WERI-Rb-1 (cell line): ENCODE measurements at regions not wholly inside any gene's neighbourhood (a gene's known extent, or its start where the extent isn't known, plus 50 kb on each side); places are given as distances from the start of the nearest gene placed in this dataset.

Experiments
- DNase-seq: peaks from one replicate; pipeline ENCODE4 v3.0.0-alpha.2; 2020
- H3K27ac ChIP-seq: fragments of 250-450 bp; sonication (Bioruptor Pico); 2 replicates; pipeline ENCODE4 v1.5.1; 2020; ENCODE audit warnings: mild to moderate bottlenecking, moderate library complexity
- H3K27me3 ChIP-seq: fragments of 250-450 bp; sonication (Bioruptor Pico); 2 replicates; pipeline ENCODE4 v1.5.1; 2021; ENCODE audit warnings: mild to moderate bottlenecking, low read depth, moderate library complexity; ENCODE audit not compliant: insufficient read depth, severe bottlenecking
- H3K36me3 ChIP-seq: fragments of 250-450 bp; sonication (Bioruptor Pico); 2 replicates; pipeline ENCODE4 v1.5.1; 2020; ENCODE audit warnings: mild to moderate bottlenecking, moderate library complexity
- H3K4me3 ChIP-seq: 2 replicates; pipeline ENCODE4 v1.5.1; 2011; ENCODE audit warnings: low read depth, mild to moderate bottlenecking, control low read depth, low read length
- H3K9me3 ChIP-seq: fragments of 250-450 bp; sonication (Bioruptor Pico); 2 replicates; pipeline ENCODE4 v1.5.1; 2021; ENCODE audit warnings: mild to moderate bottlenecking, moderate library complexity; ENCODE audit not compliant: severe bottlenecking
- TF ChIP-seq, protein P1 (sequence below): IDR thresholded peaks from 2 replicates; pipeline ENCODE4 v1.5.1; 2011; ENCODE audit warnings: low read depth, mild to moderate bottlenecking, control low read depth, inconsistent platforms, low read length

DNA sequence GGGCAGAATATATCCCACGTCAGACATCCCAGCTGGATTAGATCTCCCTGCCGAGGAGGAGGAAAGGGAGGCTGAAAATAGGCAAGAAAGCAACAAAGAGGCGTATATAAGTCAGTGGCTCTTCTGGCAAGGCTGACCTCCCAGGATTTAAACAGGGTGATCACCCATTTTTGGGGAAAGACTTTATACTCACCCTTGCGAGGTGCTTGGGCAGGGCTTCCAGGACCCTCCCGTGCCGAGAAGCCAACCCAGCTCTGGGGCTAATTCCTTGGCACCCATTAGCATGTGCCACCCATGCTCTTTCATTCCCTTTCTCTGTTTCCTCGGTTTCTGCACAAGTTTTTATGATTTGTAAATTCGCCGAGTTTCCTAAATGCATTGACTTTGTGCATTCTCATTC, 230.2 kb upstream of the IRX2 start:
- peaks cover 88% of the 10 kb centered on the region for H3K27me3 ChIP-seq
- no peak overlapping the region for H3K27ac ChIP-seq
- TF ChIP-seq, protein P1, sequence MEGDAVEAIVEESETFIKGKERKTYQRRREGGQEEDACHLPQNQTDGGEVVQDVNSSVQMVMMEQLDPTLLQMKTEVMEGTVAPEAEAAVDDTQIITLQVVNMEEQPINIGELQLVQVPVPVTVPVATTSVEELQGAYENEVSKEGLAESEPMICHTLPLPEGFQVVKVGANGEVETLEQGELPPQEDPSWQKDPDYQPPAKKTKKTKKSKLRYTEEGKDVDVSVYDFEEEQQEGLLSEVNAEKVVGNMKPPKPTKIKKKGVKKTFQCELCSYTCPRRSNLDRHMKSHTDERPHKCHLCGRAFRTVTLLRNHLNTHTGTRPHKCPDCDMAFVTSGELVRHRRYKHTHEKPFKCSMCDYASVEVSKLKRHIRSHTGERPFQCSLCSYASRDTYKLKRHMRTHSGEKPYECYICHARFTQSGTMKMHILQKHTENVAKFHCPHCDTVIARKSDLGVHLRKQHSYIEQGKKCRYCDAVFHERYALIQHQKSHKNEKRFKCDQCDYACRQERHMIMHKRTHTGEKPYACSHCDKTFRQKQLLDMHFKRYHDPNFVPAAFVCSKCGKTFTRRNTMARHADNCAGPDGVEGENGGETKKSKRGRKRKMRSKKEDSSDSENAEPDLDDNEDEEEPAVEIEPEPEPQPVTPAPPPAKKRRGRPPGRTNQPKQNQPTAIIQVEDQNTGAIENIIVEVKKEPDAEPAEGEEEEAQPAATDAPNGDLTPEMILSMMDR = no peak
- peaks cover 8% of the 10 kb centered on the region for H3K9me3 ChIP-seq
- H3K4me3 ChIP-seq = no peak overlapping the region
- no peak for DNase-seq
- H3K36me3 ChIP-seq = no peaks in the 10 kb centered on the region

DNA sequence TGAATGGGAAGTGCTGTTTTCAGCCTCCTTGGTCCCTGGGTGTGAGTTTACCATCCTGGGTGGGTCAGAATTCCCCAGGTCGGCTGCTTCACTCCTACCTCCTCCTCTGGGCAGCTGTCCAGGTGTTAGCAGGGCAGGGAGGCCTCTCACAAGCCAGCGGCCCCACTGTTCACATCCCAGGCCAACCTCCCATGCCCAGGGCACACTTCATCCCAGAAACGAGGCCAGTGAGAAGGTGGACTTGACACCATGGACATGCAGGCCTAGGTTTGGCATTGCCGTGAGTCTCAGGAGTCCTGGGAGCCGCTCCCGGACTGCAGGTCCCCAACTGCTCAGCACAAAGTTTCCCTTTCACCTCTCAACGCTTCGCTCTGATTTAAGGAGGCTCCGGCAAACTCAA, 229.6 kb upstream of the IRX2 start:
- no peak overlapping the region for H3K27ac ChIP-seq
- H3K9me3 ChIP-seq = peaks cover 8% of the 10 kb centered on the region
- no peaks in the 10 kb centered on the region for H3K36me3 ChIP-seq
- H3K4me3 ChIP-seq = no peak overlapping the region
- H3K27me3 ChIP-seq = peaks cover 85% of the 10 kb centered on the region
- DNase-seq = no peak
- TF ChIP-seq, protein P1 = no peak

DNA sequence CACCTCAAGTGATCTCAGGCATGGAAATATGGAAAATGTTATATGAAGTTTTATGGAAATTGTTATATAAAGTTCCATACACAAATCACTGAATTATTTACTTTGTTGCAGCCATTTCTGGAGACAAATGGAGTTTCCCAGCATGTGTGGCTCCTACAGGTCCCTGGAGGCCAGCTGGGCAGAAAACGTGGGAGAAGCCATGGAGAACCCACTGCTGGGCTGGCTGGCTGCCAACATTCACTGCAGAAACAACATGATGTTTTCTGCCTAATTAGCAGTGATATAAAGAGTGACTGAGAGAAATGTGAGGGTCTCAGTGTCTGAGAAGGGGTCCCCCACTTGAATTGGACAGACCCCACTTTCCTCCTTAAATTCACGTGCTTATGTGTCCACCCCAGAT, 208.8 kb upstream of the IRX2 start:
- no peaks in the 10 kb centered on the region for H3K36me3 ChIP-seq
- DNase-seq = no peak

DNA sequence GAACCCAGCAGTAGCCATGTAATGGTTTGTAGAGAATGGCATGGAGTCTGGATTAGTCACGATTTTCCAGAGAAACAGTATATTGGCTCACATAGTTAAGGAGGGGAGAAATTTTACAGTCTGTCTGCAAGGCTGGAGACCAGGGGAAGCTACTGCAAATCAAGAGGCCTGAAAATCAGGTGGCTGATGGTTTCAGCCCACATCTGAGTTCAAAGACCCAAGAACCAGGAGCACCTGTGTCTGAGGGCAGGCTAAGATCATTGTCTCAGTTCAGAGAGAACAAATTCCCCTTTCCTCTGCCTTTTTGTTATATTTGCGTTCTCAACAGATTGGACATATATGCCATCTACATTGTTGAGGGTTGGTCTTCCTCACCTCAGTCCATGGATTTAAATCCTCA, 207.5 kb upstream of the IRX2 start:
- H3K27me3 ChIP-seq = peaks cover 48% of the 10 kb centered on the region
- no peak for DNase-seq
- no peak overlapping the region for H3K4me3 ChIP-seq
- H3K36me3 ChIP-seq = no peaks in the 10 kb centered on the region
- TF ChIP-seq, protein P1 = no peak
- H3K27ac ChIP-seq = no peak overlapping the region
- H3K9me3 ChIP-seq = peaks cover 2% of the 10 kb centered on the region

More for the DNA sequence above, 208.8 kb upstream of the IRX2 start:
- Histone ChIP-seq H3K27me3 (peaks cover 62% of the 10 kb centered on the region), H3K4me3 (no peak overlapping the region), H3K27ac (no peak overlapping the region), H3K9me3 (peaks cover 2% of the 10 kb centered on the region)
- TF ChIP-seq, protein P1 = no peak

DNA sequence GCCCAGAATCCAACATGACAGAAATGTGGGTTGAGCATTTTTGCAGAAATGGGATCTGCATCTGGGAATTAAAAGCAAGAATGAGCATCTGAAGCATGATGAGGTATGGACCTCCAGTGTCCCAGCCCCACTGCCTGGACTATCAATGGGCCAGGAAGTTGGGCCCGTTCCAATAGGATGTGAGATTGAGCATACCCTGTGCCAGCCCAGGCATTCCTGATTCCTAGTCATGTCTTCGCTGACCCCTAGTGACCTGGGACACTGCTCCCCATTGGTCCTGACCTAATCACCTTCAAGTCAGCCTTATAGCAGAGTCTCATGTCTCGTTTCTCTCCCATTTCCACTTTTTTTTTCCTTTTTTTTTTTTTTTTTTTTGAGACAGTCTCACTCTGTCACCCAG, 197.4 kb upstream of the IRX2 start:
- Histone ChIP-seq H3K27ac (no peak overlapping the region), H3K4me3 (no peak overlapping the region), H3K36me3 (no peaks in the 10 kb centered on the region), H3K9me3 (no peaks in the 10 kb centered on the region), H3K27me3 (peaks cover 53% of the 10 kb centered on the region)
- DNase-seq = no peak
- TF ChIP-seq, protein P1 = no peak

DNA sequence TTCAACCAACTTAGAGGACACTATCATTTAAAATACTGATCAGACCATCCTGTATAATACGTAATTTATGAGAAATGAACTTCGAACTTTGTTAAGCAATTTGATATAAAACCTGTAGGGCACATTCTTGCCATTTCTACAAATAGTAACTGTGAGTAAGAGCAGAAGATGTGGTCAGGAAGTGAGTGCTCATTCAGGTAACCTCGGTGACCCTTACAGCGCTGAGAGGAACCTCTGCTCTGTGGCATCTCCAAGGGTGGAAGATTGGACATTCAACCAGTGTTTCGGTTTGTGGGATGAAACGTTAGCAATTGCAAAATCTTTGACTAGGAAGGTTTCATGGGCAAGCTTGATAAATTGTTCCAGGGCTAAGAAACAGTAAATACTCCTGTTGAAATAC, 194.8 kb upstream of the IRX2 start:
- TF ChIP-seq, protein P1 = no peak
- Histone ChIP-seq H3K36me3 (no peaks in the 10 kb centered on the region), H3K27ac (no peak overlapping the region), H3K4me3 (no peak overlapping the region), H3K27me3 (peaks cover 41% of the 10 kb centered on the region), H3K9me3 (peaks cover 2% of the 10 kb centered on the region)
- no peak for DNase-seq
